Superior temporal gyrus (tissue), 1 donor: ENCODE measurements at regions not wholly inside any gene's neighbourhood (a gene's known extent, or its start where the extent isn't known, plus 50 kb on each side); places are given as distances from the start of the nearest gene placed in this dataset.

Experiments used
- DNase-seq: peaks from one replicate; pipeline ENCODE4 v3.0.0-alpha.2; 2016; ENCODE audit errors: extremely low spot score

- DNase-seq, result no peak
Measured at GRCh38 chr1:87615491-87615890, 286.8 kb downstream of the LMO4 start.

DNA sequence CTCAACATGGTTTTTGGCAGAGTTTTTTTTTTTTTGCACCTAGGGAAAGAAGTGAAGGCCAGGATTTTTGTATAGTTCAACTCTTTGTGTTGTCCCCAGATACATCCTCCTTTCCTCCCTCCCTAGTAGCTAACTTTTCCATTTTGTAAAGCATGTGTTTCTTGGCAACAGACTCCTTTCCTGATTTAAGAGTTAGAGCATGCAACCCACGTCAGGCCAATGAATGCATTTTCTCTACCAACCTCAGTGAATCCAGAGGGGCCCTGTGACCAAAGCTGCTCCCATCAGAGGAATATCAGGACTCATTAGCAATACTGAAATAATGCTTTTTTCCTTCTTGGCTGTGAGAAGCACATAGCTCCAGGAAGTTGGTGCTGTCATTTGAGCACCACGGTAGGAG is 287.2 kb downstream of the LMO4 start:
- no peak for DNase-seq

- DNase-seq, result no peak
Measured at GRCh38 chr1:87620807-87621206, 292.1 kb downstream of the LMO4 start.

- DNase-seq, result no peak
Measured at GRCh38 chr1:87629673-87630072, 301.0 kb downstream of the LMO4 start.

GRCh38 chr1:87632232-87632631 is 303.6 kb downstream of the LMO4 start:
- no peak for DNase-seq

GRCh38 chr1:87636198-87636892 is 307.7 kb downstream of the LMO4 start:
- no peak for DNase-seq

DNA sequence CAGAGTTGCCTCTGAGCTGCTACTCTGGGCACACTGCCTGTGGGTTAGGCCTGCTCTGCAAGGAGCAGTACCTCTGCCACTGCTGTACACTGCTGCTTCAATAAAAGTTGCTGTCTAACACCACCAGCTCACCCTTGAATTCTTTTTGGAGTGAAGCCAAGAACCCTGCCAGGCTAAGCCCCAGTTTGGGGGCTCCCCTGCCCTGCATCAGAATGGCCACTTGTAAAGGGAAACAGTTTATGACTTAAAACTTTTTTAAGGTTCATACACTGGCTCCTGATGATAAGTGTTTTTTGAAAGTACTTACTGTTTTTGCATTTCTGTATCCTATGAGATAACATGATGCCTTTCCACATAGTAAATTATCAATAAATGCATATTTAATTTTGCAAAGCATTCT is 310.0 kb downstream of the LMO4 start:
- DNase-seq, result no peak

- no peak for DNase-seq
Measured at GRCh38 chr1:87641996-87642395, 313.3 kb downstream of the LMO4 start.

- DNase-seq, result no peak
Measured at GRCh38 chr1:87642581-87643221, 314.0 kb downstream of the LMO4 start.

- DNase-seq, result no peak
Measured at GRCh38 chr1:87644033-87644578, 315.4 kb downstream of the LMO4 start.

GRCh38 chr1:87644579-87645190 is 316.0 kb downstream of the LMO4 start:
- peak; percentile 54 for DNase-seq

GRCh38 chr1:87647430-87648177 is 318.9 kb downstream of the LMO4 start:
- no peak for DNase-seq

- no peak for DNase-seq
Measured at GRCh38 chr1:87648323-87649119, 319.8 kb downstream of the LMO4 start.

GRCh38 chr1:87650306-87650705 is 321.6 kb downstream of the LMO4 start:
- DNase-seq, result no peak

DNA sequence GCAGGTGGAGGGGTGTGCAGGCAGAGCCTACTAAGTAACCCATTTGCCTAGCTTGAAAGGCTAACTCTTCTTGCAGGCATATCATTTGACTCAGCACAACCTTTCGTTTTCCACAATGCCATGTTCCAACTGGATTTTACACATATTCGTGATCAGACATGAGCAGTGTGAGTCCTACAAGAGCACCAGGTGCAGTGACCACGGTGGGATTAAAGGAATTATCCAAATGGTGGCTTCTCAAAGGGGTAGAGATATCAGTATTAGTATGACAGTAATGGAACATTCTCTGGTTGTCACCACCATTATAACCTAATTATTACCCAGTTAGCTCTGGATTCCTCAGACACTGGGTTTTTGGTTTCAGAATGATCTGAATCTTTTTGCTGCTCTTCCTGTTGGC is 323.5 kb downstream of the LMO4 start:
- DNase-seq, result no peak

DNA sequence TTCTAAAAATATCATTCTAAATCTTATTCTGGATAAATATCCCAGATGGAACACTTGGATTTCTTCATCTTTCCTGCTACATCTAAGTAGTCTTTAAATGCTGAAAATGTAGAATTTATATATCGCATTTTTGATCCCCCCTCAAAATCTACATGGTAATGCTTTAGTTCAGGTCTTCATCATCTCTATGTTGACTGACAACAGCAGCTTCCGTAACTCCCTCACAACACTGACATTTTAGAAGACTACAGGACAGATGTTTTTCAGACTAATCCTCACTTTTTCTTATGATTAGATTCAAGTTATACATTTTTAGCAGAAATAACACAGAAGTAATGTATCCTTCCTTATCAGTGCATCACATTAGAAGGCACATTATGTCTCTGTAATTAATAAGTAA is 336.5 kb downstream of the LMO4 start:
- DNase-seq, result no peak

GRCh38 chr1:87666681-87667080 is 338.0 kb downstream of the LMO4 start:
- DNase-seq, result no peak

GRCh38 chr1:87669674-87670073 is 341.0 kb downstream of the LMO4 start:
- no peak for DNase-seq

DNA sequence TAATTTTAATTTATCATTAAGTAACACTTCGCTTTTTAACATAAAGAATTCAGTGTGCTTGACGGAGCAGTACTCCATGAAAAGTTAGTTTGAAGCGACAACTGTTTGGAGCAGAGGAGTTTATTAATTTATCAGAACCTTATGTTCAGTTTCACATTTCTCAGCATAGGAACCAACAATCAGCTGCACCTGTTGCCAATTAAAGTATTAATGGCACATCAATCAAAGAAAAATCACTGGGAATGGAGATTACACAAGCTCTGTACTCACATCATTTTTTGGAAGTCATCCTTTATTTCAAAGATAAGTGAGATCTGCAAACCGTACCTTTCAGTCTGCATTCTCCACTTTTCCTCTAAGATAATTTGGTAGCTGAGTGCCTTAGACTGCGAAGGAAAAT is 344.6 kb downstream of the LMO4 start:
- DNase-seq, result no peak

DNA sequence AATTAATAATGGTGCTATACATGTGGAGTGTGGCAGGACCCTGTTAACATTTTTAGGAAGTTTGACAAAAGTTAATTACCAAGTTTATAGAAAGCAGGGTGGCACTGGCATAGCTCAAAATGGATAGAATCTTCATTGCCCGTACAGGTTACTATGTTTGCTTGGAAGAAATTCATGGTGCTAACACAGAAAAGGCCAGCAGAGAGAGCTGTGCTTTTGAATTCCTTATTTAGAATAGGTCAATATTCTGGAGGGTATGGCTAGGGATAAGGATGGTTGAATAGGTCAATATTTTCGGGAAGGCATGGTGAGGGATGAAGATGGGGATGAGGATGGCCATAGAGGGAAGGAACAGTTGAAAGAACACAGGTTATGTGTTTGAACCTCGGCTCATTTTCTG is 345.1 kb downstream of the LMO4 start:
- no peak for DNase-seq

DNA sequence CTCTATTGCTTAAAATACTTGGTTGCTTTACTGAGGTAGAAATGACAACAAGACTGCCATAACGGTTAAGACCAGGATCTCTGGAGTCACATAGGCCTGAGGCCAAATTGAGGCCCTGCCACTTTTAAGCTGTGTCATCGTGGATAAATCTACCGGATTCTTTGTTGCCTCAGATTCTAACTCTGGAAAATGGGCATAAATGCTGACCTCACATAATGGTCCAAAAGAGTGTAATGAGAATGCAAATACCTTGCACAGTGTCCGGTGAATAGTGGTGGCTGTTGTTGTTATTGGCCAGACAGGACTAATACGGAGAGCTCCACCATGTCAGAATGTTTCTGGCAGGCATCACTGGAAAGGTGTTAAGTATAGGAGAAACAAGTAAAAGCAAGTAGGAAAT is 346.1 kb downstream of the LMO4 start:
- no peak for DNase-seq
